HEK293 (cell line): ENCODE measurements at regions not wholly inside any gene's neighbourhood (a gene's known extent, or its start where the extent isn't known, plus 50 kb on each side); places are given as distances from the start of the nearest gene placed in this dataset.

Experiments
- CTCF ChIA-PET: fragments of 350-600 bp; formaldehyde crosslinking; extraction: SDS; loops from one replicate; lab custom pipeline; 2021; ENCODE audit warnings: antibody characterized with exemption; lab: Yijun Ruan, JAX
- POLR2A ChIA-PET: fragments of 300-600 bp; formaldehyde crosslinking; extraction: SDS; loops from one replicate; lab custom pipeline; 2020; ENCODE audit warnings: antibody characterized with exemption, inconsistent platforms; lab: Yijun Ruan, JAX
- H3K27ac ChIP-seq: fragments of 200-500 bp; sonication (Bioruptor generic); 2 replicates; pipeline ENCODE4 v1.5.1; 2014; ENCODE audit warnings: low read depth, low read length, control low read depth, inconsistent platforms; ENCODE audit errors: extremely low read depth
- H3K36me3 ChIP-seq, 2 experiments: fragments of 200-500 bp in 1 of 2; sonication (Bioruptor generic) in 1 of 2; 1 replicate in 1 of 2; 2 replicates in 1 of 2; pipeline ENCODE4 v1.5.1; 2014 to 2017; ENCODE audit warnings: inconsistent platforms in 2 of 2, low read length in 2 of 2; ENCODE audit not compliant: control insufficient read depth in 2 of 2, insufficient read depth in 1 of 2
- H3K4me1 ChIP-seq: fragments of 200-500 bp; sonication (Bioruptor generic); 2 replicates; pipeline ENCODE4 v1.5.1; 2014; ENCODE audit warnings: mild to moderate bottlenecking, low read length, inconsistent platforms; ENCODE audit not compliant: control insufficient read depth, insufficient read depth
- H3K4me3 ChIP-seq: 2 replicates; pipeline ENCODE4 v1.5.1; 2011; ENCODE audit warnings: low read depth, mild to moderate bottlenecking, control low read depth, low read length, moderate library complexity
- H3K9me3 ChIP-seq: fragments of 200-500 bp; sonication (Bioruptor generic); 2 replicates; pipeline ENCODE4 v1.5.1; 2014; ENCODE audit warnings: low read depth, low read length, inconsistent platforms; ENCODE audit not compliant: control insufficient read depth, insufficient read depth
- BCL11B ChIP-seq: fragments of 450-650 bp; formaldehyde crosslinking; IDR thresholded peaks from 2 replicates; pipeline ENCODE4 v1.5.1; 2016; ENCODE audit warnings: low read depth, missing biosample characterization, missing genetic modification characterization
- GLI2 ChIP-seq: fragments of 450-650 bp; formaldehyde crosslinking; IDR thresholded peaks from 2 replicates; pipeline ENCODE4; 2017; ENCODE audit warnings: missing biosample characterization, missing genetic modification characterization, low read depth, borderline replicate concordance
- HOXA7 ChIP-seq: sonication (generic); formaldehyde crosslinking; IDR thresholded peaks from 2 replicates; pipeline ENCODE4 v1.8.1; 2022; ENCODE audit warnings: missing genetic modification reagents, borderline replicate concordance
- MYNN ChIP-seq: fragments of 450-650 bp; formaldehyde crosslinking; IDR thresholded peaks from 2 replicates; pipeline ENCODE4 v1.5.1; 2016; ENCODE audit warnings: missing biosample characterization, missing genetic modification characterization, borderline replicate concordance
- OSR2 ChIP-seq: fragments of 450-650 bp; formaldehyde crosslinking; IDR thresholded peaks from 2 replicates; pipeline ENCODE4 v1.5.1; 2016; ENCODE audit warnings: missing biosample characterization, missing genetic modification characterization
- PRDM4 ChIP-seq: fragments of 450-650 bp; formaldehyde crosslinking; IDR thresholded peaks from 2 replicates; pipeline ENCODE4 v1.5.1; 2017; ENCODE audit warnings: missing biosample characterization, missing genetic modification characterization
- REST ChIP-seq: fragments of 450-650 bp; formaldehyde crosslinking; IDR thresholded peaks from 2 replicates; pipeline ENCODE4 v1.5.1; 2016; ENCODE audit warnings: missing biosample characterization, missing genetic modification characterization
- SALL2 ChIP-seq: fragments of 450-650 bp; formaldehyde crosslinking; IDR thresholded peaks from 2 replicates; pipeline ENCODE4 v1.5.0; 2017; ENCODE audit warnings: missing biosample characterization, mild to moderate bottlenecking, missing genetic modification characterization, borderline replicate concordance
- SCRT1 ChIP-seq: fragments of 450-650 bp; formaldehyde crosslinking; IDR thresholded peaks from 2 replicates; pipeline ENCODE4 v1.5.1; 2016; ENCODE audit warnings: missing biosample characterization, missing genetic modification characterization, borderline replicate concordance
- SCRT2 ChIP-seq: fragments of 450-650 bp; formaldehyde crosslinking; IDR thresholded peaks from 2 replicates; pipeline ENCODE4 v1.5.1; 2016; ENCODE audit warnings: missing biosample characterization, missing genetic modification characterization
- SP2 ChIP-seq: fragments of 450-650 bp; formaldehyde crosslinking; IDR thresholded peaks from 2 replicates; pipeline ENCODE4 v1.5.1; 2016; ENCODE audit warnings: missing biosample characterization, missing genetic modification characterization
- WT1 ChIP-seq: fragments of 450-650 bp; formaldehyde crosslinking; IDR thresholded peaks from 2 replicates; pipeline ENCODE4 v1.5.1; 2016; ENCODE audit warnings: missing biosample characterization, missing genetic modification characterization
- ZBTB17 ChIP-seq: fragments of 450-650 bp; formaldehyde crosslinking; IDR thresholded peaks from 2 replicates; pipeline ENCODE4 v1.5.1; 2016; ENCODE audit warnings: missing biosample characterization, missing genetic modification characterization
- ZBTB44 ChIP-seq: fragments of 450-650 bp; IDR thresholded peaks from 2 replicates; pipeline ENCODE4 v1.5.1; 2018; ENCODE audit warnings: missing biosample characterization, mild to moderate bottlenecking, missing genetic modification characterization
- ZNF10 ChIP-seq: fragments of 450-650 bp; formaldehyde crosslinking; IDR thresholded peaks from 2 replicates; pipeline ENCODE4 v1.5.1; 2017; ENCODE audit warnings: missing biosample characterization, missing genetic modification characterization
- ZNF112 ChIP-seq: fragments of 450-650 bp; formaldehyde crosslinking; IDR thresholded peaks from 2 replicates; pipeline ENCODE4 v1.5.0; 2017; ENCODE audit warnings: missing biosample characterization, missing genetic modification characterization
- ZNF121 ChIP-seq: fragments of 450-650 bp; formaldehyde crosslinking; IDR thresholded peaks from 2 replicates; pipeline ENCODE4 v1.5.1; 2016; ENCODE audit warnings: missing biosample characterization, missing genetic modification characterization
- ZNF133 ChIP-seq: fragments of 450-650 bp; formaldehyde crosslinking; IDR thresholded peaks from 2 replicates; pipeline ENCODE4 v1.5.1; 2016; ENCODE audit warnings: missing biosample characterization, missing genetic modification characterization
- ZNF266 ChIP-seq: fragments of 450-650 bp; formaldehyde crosslinking; IDR thresholded peaks from 2 replicates; pipeline ENCODE4 v1.5.1; 2016; ENCODE audit warnings: missing biosample characterization, missing genetic modification characterization, low read depth
- ZNF324 ChIP-seq: fragments of 450-650 bp; formaldehyde crosslinking; IDR thresholded peaks from 2 replicates; pipeline ENCODE4 v1.5.1; 2016; ENCODE audit warnings: missing biosample characterization, missing genetic modification characterization
- ZNF48 ChIP-seq: fragments of 450-650 bp; formaldehyde crosslinking; IDR thresholded peaks from 2 replicates; pipeline ENCODE4 v1.5.1; 2016; ENCODE audit warnings: missing biosample characterization, missing genetic modification characterization
- ZNF510 ChIP-seq: fragments of 450-650 bp; formaldehyde crosslinking; IDR thresholded peaks from 2 replicates; pipeline ENCODE4 v1.5.1; 2018; ENCODE audit warnings: mild to moderate bottlenecking, missing genetic modification characterization, missing biosample characterization; ENCODE audit not compliant: insufficient replicate concordance
- ZNF544 ChIP-seq: fragments of 450-650 bp; formaldehyde crosslinking; IDR thresholded peaks from 2 replicates; pipeline ENCODE4 v1.5.0; 2017; ENCODE audit warnings: missing biosample characterization, missing genetic modification characterization
- ZNF660 ChIP-seq: fragments of 450-650 bp; IDR thresholded peaks from 2 replicates; pipeline ENCODE4 v1.5.1; 2018; ENCODE audit warnings: missing biosample characterization, mild to moderate bottlenecking, missing genetic modification characterization
- ZNF701 ChIP-seq: fragments of 450-650 bp; formaldehyde crosslinking; IDR thresholded peaks from 2 replicates; pipeline ENCODE4 v1.5.1; 2016; ENCODE audit warnings: missing biosample characterization, missing genetic modification characterization
- ZSCAN30 ChIP-seq: fragments of 450-650 bp; IDR thresholded peaks from 2 replicates; pipeline ENCODE4 v1.5.1; 2018; ENCODE audit warnings: missing biosample characterization, mild to moderate bottlenecking, missing genetic modification characterization, moderate library complexity

GRCh38 chr2:200028998-200029397 is 73.6 kb downstream of the MAIP1 start (continued):
- TF ChIP-seq ZNF324 (tag by site-specific recombination) (no peak), SALL2 (tag by site-specific recombination) (no peak), ZNF510 (no peak), ZNF701 (no peak), ZNF10 (tag by site-specific recombination) (no peak), REST (tag by site-specific recombination) (no peak)

- Histone ChIP-seq H3K4me1 (no peaks in the 10 kb centered on the region), H3K4me3 (no peak overlapping the region), H3K36me3 (no peaks in the 10 kb centered on the region), H3K9me3 (no peaks in the 10 kb centered on the region), H3K27ac (no peak overlapping the region)
- TF ChIP-seq WT1 (tag by site-specific recombination) = no peak
- TF ChIP-seq ZBTB17 (tag by site-specific recombination) = no peak
- no peak for TF ChIP-seq ZNF48 (tag by site-specific recombination)
- TF ChIP-seq ZSCAN30 (tag by site-specific recombination) = no peak
- no peak for TF ChIP-seq SP2 (tag by site-specific recombination)
- no peak for TF ChIP-seq ZNF544 (tag by site-specific recombination)
- no peak for TF ChIP-seq PRDM4 (tag by site-specific recombination)
- TF ChIP-seq HOXA7 (CRISPR knock-in tag) = no peak
- TF ChIP-seq ZNF660 (tag by site-specific recombination) = no peak
- no peak for TF ChIP-seq BCL11B (tag by site-specific recombination)
- no peak for TF ChIP-seq GLI2 (tag by site-specific recombination)
- no peak for TF ChIP-seq OSR2 (tag by site-specific recombination)
- TF ChIP-seq ZNF133 (tag by site-specific recombination) = no peak
- TF ChIP-seq ZNF112 = no peak
- TF ChIP-seq ZBTB44 (tag by site-specific recombination) = no peak
- no peak for TF ChIP-seq ZNF121 (tag by site-specific recombination)
- TF ChIP-seq MYNN (tag by site-specific recombination) = no peak
- no peak for TF ChIP-seq SCRT1
- TF ChIP-seq SCRT2 (tag by site-specific recombination) = no peak
- TF ChIP-seq ZNF266 (tag by site-specific recombination) = no peak
- ChIA-PET POLR2A (no interaction called here), CTCF (no interaction called here)
These were observed 77.5 kb downstream of the MAIP1 start for GRCh38 chr2:200032895-200033294.
